ENCODE measurements at regions not wholly inside any gene's neighbourhood (a gene's known extent, or its start where the extent isn't known, plus 50 kb on each side); places are given as distances from the start of the nearest gene placed in this dataset.

DNA sequence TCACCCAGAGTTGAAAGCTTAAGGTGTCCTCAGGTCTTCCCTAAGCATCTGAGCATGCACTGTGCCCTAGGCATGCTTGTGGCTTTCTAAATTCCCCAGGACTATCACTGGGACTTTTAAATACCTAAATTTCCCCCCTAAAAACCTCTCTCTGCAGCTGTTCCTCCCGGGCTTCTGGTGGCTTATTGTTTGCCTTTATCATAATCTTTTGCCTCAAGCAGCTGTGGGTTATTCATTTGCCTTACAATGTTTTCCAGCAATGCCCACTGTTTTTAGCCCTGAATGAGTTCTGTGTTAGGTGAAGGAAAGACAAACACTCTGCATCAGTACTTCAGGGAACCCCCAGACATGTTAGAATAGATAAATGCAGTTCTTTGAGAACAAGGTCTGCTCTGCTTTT, 455.0 kb downstream of the ZIC3 start:
- no peak for DNase-seq
- Histone ChIP-seq H3K36me3 (no peaks in the 10 kb centered on the region), H3K27ac (no peak overlapping the region), H3K4me1 (no peaks in the 10 kb centered on the region), H3K4me3 (no peak overlapping the region), H3K9me3 (no peaks in the 10 kb centered on the region), H3K27me3 (no peaks in the 10 kb centered on the region)
- intact Hi-C loops (cut with DNase I), result no loop called here
- WGBS, 2 donors, result 0 to 21% methylated on average over 1 of the region's 1 CpG
- TF ChIP-seq, protein P1, sequence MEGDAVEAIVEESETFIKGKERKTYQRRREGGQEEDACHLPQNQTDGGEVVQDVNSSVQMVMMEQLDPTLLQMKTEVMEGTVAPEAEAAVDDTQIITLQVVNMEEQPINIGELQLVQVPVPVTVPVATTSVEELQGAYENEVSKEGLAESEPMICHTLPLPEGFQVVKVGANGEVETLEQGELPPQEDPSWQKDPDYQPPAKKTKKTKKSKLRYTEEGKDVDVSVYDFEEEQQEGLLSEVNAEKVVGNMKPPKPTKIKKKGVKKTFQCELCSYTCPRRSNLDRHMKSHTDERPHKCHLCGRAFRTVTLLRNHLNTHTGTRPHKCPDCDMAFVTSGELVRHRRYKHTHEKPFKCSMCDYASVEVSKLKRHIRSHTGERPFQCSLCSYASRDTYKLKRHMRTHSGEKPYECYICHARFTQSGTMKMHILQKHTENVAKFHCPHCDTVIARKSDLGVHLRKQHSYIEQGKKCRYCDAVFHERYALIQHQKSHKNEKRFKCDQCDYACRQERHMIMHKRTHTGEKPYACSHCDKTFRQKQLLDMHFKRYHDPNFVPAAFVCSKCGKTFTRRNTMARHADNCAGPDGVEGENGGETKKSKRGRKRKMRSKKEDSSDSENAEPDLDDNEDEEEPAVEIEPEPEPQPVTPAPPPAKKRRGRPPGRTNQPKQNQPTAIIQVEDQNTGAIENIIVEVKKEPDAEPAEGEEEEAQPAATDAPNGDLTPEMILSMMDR (IDR thresholded peaks at IDR 0.05), result no peak
- no peak for TF ChIP-seq POLR2A (IDR thresholded peaks at IDR 0.05)

DNA sequence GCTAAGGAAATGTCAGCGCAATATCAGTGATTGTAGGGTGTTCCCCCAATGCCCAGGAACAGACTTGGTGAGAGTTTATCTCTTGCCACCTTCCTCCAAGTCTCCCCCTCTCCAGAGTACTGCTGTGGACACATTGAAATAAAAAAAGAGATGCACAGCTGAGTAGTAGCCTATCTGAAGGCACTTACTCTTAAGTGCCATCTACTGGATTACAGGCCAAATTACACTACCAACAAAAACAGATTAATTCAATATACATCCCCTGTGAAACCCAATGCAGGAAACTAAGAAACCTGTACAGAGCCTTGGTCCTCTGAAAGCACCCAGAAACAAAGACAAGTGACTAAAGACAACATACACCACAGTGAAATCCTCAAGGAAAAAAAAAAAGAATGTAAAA, 460.3 kb downstream of the ZIC3 start:
- no peaks in the 10 kb centered on the region for H3K36me3 ChIP-seq
- WGBS, 2 donors, result 17% methylated on average over 1 of the region's 1 CpG; no CpG with 5 or more reads in 1 of the 2 donors
- intact Hi-C loops (cut with DNase I), result no loop called here
- no peaks in the 10 kb centered on the region for H3K9me3 ChIP-seq
- no peak overlapping the region for H3K4me3 ChIP-seq
- DNase-seq, result no peak
- TF ChIP-seq, protein P1 (IDR thresholded peaks at IDR 0.05), result peak in 1 of 6 experiments; percentile 23
- TF ChIP-seq POLR2A (IDR thresholded peaks at IDR 0.05), result no peak
- H3K27ac ChIP-seq, result no peak overlapping the region
- no peaks in the 10 kb centered on the region for H3K27me3 ChIP-seq
- H3K4me1 ChIP-seq, result no peaks in the 10 kb centered on the region

DNA sequence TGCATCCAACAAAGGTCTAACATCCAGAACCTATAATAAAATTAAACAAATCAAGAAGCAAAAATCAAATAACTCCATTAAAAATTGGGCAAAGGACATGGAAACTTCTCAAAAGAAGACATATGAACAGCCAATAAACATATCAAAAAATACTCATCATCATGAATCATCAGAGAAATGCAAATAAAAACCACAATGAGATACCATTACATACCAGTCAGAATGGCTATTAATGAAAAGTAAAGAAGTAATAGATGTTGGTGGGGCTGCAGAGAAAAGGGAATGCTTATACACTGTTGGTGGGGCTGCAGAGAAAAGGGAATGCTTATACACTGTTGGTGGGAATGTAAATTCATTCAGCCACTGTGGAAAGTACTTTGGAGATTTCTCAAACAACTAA, 465.8 kb downstream of the ZIC3 start:
- Histone ChIP-seq H3K4me3 (no peak overlapping the region), H3K27me3 (peaks cover 0 to 3% (median 0%) of the 10 kb centered on the region in 4 donors), H3K27ac (no peak overlapping the region), H3K4me1 (no peaks in the 10 kb centered on the region), H3K9me3 (no peaks in the 10 kb centered on the region), H3K36me3 (no peaks in the 10 kb centered on the region)
- intact Hi-C loops (cut with DNase I), result no loop called here
- no peak for TF ChIP-seq POLR2A (IDR thresholded peaks at IDR 0.05)
- TF ChIP-seq, protein P1 (IDR thresholded peaks at IDR 0.05), result no peak
- no peak for DNase-seq

DNA sequence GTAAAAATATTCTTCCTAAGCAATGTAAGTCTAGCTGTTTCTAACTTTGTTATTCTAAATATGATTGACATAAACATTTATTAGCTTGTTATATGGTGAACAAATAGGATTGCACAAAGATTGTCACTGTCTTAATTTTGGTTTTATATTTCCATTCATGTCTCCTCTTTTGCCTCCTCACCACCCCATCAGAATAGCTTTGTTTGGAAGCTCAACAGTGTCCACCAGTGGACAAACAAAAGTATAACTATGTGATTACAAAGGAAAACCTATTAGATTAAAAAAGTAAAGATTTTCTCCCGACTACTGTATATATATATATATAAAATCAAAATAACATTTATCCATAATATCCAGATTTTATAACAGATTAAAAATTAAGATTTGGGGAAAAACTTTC, 468.2 kb downstream of the ZIC3 start:
- no peaks in the 10 kb centered on the region for H3K9me3 ChIP-seq
- WGBS, 2 donors, result 15 to 30% methylated on average over 1 of the region's 1 CpG
- no peak for DNase-seq
- no peaks in the 10 kb centered on the region for H3K36me3 ChIP-seq
- TF ChIP-seq, protein P1 (IDR thresholded peaks at IDR 0.05), result no peak
- no peak for TF ChIP-seq POLR2A (IDR thresholded peaks at IDR 0.05)
- no peak overlapping the region for H3K27ac ChIP-seq
- H3K4me3 ChIP-seq, result no peak overlapping the region
- H3K27me3 ChIP-seq, result peaks cover 0 to 4% (median 1%) of the 10 kb centered on the region in 4 donors
- no peaks in the 10 kb centered on the region for H3K4me1 ChIP-seq
- intact Hi-C loops (cut with DNase I), result no loop called here

DNA sequence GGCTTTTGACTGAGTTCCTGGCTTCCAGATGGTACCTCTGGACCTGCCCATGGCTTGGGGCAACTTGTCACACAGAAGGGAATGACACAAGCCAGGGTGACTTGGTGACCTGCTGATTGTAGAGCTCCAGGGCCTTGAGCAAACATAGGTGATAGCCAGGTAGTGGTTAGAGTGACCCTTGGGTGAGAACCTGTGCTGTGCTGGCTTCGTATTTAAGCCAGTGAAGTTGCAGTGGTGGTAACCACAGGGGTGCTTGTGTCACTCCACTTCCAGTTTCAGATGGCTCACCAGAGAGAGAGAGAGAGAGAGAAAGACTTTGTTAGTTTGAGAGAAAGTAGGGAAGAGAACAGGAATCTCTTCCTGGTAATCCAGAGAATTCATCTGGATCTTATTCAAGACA, 471.6 kb downstream of the ZIC3 start:
- no peaks in the 10 kb centered on the region for H3K9me3 ChIP-seq
- WGBS, 2 donors, result 50% methylated on average over 1 of the region's 1 CpG
- DNase-seq, result no peak

More for the DNA sequence above, 471.6 kb downstream of the ZIC3 start:
- Histone ChIP-seq H3K4me3 (no peak overlapping the region), H3K27me3 (peaks cover 0 to 5% (median 1%) of the 10 kb centered on the region in 4 donors), H3K4me1 (no peaks in the 10 kb centered on the region), H3K36me3 (no peaks in the 10 kb centered on the region), H3K27ac (no peak overlapping the region)
- TF ChIP-seq POLR2A (IDR thresholded peaks at IDR 0.05), result no peak
- TF ChIP-seq, protein P1 (IDR thresholded peaks at IDR 0.05), result no peak
- intact Hi-C loops (cut with DNase I), result no loop called here
